GM18867 (cell line): ENCODE measurements at regions not wholly inside any gene's neighbourhood (a gene's known extent, or its start where the extent isn't known, plus 50 kb on each side); places are given as distances from the start of the nearest gene placed in this dataset.
A peak's percentile ranks its signal among the peaks of the same experiment; 100 is the strongest.

Experiments
- ATAC-seq: cut with Tn5 transposase; IDR thresholded peaks from one replicate; pipeline ENCODE4 v1.9.1; 2021; ENCODE audit warnings: mild to moderate bottlenecking, moderate library complexity; ENCODE audit not compliant: unreplicated experiment

GRCh38 chr12:58761308-58761707 lies 159.0 kb downstream of the LRIG3 start:
- ATAC-seq: no peak

DNA sequence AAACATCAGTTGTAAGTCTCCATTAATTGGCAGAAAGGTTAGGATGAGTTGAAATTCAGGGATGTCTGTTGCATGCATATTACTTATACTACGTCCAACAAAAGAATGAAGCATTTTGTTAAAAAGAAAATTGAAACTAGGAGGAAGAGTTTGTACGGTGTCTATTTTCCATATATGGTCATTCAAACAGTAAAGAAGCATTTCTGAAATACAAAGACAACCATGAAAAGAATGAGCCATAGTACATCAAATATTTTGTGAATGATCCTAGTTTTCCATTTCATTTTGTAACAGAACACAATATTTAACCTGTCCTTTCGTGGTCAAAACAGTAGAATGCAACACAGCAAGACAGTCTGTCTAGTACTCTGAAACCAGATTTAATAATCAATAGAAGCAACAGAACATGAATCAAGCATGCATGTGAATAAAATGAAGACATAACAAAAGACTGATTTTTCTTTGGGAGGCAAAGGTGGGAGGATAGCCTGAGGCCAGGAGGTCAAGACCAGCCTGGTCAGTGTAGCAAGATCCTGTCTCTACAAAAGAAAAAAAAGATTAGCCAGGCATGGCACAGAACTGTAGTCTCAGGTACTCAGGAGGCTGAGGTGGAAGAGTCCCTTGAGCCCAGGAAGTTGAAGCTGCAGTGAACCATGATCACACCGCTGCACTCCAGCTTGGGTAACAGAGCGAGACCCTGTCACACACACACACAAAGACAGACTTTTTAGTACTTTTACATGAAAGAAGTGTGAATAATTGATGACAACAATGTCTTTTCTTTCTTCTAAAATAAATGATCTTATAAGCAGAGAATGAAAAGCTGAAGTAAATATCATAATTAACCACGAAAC lies 156.0 kb downstream of the LRIG3 start:
- no peak for ATAC-seq

DNA sequence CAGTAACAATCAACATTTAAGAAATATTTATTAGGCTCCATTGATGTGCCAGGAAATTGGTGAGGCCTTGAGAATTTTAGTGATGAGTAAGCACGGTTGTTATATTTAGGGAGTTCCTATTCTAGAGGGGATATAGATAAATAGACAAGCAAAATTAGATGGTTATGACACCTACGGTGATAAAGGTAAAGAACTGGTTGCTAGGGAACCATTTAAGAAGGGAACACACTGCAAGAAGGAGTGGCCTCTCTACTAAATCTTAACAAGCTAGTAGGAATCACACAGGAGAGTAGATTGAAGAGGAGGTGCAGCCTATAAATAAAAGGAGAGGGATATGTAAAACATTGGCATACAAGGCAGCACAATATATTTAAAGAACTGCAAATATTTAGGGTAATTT lies 155.2 kb downstream of the LRIG3 start:
- no peak for ATAC-seq

DNA sequence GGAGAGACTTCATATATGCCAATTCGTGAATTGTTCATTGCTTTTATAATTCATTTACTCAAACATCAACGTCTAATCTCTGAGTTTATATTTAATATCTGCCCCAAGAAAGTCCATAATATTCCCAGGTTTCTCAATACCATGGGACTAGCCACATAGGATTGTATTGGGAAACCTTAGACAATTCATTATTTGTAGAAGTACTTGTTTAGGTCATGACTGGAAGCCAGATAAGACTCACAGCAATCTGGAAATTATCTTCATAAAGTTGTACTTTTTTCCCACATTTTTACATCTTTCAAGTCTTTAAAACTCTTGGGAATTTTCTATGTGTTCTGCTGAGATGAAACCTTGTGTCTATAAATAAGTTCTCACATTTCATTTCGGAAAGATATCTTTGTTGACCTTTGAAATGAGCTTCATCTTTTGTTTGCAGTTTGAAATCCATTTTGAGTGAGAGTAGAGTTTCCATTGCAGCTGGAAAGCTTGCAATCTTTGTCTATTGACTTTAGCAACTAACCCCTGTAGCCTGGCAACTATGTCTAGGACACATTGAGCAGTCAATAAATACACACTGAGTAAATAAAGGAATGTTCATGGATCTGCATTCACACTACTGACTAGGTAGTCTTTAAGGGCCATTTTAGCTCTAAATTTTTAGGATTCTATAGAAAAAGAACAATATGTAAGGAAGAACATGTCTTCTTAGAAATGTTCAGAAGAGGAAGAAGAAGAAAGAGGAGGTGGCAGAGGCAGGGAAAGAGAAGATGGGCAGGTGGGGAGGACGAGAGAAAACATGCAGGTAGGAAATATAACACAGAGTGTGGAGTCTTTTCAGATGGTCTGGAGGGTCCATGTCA lies 154.4 kb downstream of the LRIG3 start:
- ATAC-seq: no peak

- ATAC-seq: no peak
Observed at GRCh38 chr12:58766513-58766870, 153.8 kb downstream of the LRIG3 start.

GRCh38 chr12:58767496-58767895 lies 152.8 kb downstream of the LRIG3 start:
- no peak for ATAC-seq

- ATAC-seq: no peak
Observed at GRCh38 chr12:58773986-58774385, 146.3 kb downstream of the LRIG3 start.

GRCh38 chr12:58774731-58775130 lies 145.6 kb downstream of the LRIG3 start:
- ATAC-seq: no peak

DNA sequence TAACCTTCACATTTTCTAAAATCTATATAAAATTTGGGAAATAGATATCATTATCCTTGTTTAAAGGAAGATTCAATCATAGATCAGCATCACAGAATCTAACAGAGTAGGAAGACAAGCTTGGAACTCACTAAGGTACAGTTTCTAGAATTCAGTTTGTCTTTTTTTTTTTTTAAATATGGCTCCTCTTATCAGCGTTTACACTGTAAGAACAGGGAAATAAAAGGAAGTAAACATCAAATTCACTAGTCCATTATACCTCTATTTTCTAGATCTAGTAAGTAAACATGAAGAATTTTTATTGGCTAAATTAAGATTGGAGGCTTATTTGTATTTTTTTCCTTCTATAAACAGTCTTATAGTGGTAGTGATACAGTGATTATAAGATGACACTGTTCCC lies 144.9 kb downstream of the LRIG3 start:
- ATAC-seq: no peak

DNA sequence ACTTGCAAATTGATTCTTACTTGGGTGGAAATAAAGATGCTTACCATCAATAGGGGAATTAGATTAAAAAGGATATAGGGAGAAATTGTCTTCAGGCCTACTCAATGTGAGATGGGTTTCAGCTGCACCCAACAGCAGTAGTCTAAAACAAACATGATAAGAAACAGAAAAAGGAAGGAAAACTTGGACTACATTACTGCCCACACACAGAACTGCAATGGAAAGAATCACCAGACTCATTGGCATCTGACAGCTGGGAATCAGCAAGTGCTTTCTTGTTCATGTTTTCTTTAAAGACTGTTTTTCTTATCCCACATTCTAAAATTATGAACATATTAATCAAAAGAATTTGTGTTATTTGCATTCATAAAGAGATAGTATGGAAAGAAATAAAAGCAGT lies 144.2 kb downstream of the LRIG3 start:
- no peak for ATAC-seq

GRCh38 chr12:58777815-58778214 lies 142.5 kb downstream of the LRIG3 start:
- ATAC-seq: no peak

GRCh38 chr12:58781609-58782008 lies 138.7 kb downstream of the LRIG3 start:
- ATAC-seq: no peak

DNA sequence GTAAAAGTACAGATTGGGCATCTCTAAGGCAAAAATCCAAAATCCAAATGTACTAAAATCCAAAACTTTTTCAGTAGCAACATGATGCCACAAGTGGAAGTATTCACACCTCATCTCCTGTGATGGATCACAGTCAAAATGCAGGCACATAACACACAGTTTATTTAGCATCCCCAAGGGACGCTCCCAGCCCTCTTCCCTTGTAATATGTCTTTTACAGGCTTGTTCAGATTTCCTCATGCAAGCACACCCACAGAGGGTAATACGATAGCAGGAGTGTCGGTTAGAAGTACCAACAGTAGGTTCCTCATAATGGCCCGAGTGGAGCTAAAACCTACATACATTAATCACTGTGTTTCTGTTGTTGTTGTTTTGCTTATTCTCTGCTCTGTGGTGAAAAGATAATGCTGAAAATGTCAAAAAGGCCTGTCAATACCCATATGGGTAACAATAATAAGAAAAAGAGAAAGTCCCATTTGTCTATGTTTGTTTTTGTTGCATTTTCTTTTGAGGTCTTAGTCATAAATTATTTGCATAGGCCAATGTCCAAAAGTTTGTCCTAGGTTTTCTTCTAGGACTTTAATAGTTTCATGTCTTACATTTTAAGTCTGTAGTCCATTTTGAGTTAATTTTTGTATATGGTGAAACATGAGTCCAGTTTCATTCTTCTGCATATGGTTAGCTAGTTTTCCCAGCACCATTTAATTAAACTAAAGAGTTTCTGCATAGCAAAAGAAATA lies 133.1 kb downstream of the LRIG3 start:
- no peak for ATAC-seq

GRCh38 chr12:58794859-58795258 lies 125.4 kb downstream of the LRIG3 start:
- no peak for ATAC-seq

DNA sequence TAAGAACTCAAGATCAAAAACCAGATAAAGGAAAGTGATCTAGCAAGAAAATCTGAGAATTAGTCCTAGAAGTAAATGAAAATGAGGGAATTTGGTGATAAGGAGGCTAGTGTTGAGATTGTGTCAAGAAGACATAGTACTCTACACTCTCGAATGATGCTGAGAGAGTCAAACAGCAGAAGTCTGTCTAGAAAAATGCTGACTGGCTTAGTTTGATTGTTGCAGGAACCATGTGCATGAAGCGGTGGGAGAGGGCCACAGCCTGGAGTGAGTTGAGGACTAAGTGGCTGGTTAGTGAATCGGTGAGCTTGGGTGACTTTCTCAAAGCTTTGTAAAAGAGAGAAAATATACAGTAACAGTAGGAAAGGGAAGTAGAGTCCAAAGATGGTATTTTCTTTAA lies 124.5 kb downstream of the LRIG3 start:
- no peak for ATAC-seq

- no peak for ATAC-seq
Observed at GRCh38 chr12:58801986-58802385, 118.3 kb downstream of the LRIG3 start.

DNA sequence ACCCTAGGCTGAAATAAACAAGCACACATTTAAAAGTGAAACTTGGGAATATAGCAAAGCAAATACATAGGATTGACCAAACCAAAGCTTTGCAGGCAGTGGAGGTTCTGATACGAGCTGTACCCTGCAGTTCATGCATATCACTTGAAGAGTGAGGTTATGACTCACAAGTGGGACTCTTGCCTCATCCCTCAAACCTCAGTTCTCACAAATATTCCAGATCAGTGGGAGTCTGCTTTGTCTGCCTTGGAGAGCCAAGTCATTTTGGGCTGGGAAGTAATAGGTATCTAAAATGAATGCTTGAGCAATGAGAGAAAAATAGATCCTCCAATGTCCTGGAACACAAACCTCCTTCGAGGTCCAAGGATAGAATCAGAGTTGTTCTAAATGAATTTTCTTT lies 116.4 kb downstream of the LRIG3 start:
- ATAC-seq: no peak

DNA sequence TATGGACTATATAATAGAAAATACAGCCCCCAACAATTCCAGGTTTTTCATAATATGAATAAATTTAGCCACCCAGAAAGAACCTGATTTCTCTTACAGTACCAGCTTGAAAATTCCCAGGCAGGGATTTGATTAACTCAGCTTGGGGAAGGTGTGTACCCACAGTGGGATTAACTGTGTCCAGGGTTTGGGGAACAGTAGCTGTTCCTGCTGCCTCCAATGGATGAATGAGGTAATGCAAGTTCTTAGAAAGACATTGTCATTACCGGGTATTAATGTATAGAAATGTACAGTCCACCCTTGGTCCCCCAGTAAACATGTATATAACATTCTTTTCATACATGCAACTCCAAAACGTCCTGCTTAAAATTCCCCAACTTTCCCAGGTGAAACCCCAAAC lies 115.6 kb downstream of the LRIG3 start:
- peak; percentile 86 for ATAC-seq

DNA sequence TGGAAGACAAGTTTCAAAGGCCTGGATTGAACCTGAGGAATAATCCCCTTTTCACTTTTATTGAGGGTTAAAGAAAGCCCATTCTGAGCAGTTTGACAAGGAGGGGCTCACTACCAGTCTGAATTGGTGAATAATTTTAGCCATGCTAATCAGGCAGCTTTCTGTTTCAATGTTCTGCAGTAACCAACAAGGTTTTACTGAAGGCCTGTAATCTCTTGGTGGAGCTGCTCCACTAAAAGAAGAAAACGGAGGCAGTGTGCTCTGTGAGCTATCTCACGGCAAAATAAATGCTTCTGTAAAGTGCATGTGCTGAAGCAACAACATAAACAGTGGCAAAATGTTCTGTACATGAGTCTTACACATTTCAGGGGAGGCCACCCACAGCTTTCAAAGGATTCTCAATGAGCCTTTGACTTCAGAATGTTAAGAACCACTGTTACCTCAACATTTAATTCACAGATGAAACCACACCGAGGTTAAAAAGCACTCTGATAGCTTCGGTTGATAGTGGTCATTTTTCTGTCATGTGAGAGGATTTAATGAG lies 111.2 kb downstream of the LRIG3 start:
- ATAC-seq: no peak

DNA sequence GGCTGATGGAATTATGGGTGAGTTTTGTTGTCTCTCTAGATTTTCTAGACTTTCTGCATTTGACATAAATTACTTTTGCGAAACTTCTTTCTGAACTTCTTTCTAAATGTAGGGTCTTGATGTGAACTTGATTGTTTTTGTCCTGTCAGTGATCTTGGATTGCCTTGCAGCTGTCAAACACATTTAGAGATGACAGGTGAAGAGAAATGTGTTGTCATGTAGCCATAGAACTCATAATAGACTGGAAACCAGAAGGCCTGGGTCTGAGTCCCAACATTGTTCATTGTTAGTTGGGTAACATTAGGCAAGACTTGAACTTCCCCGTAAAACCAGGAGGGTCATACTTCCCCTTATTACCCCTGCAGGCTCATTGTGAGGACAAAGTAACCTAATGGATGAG lies 109.0 kb downstream of the LRIG3 start:
- ATAC-seq: no peak

GRCh38 chr12:58812214-58812613 lies 108.1 kb downstream of the LRIG3 start:
- no peak for ATAC-seq
